GM23338 (cell line): ENCODE measurements at regions not wholly inside any gene's neighbourhood (a gene's known extent, or its start where the extent isn't known, plus 50 kb on each side); places are given as distances from the start of the nearest gene placed in this dataset.

Experiments
- ATAC-seq: fragments of 200-7000 bp; cut with Tn5 transposase; 3 replicates; pipeline ENCODE4 v1.9.1; 2020
- DNase-seq: peaks from one replicate; pipeline ENCODE4 v3.0.0-alpha.2; 2015; ENCODE audit warnings: low spot score
- H2AFZ ChIP-seq: fragments of 200-600 bp; sonication (generic); 2 replicates; pipeline ENCODE4 v1.8.0; 2016; ENCODE audit warnings: antibody characterized with exemption, mild to moderate bottlenecking, moderate library complexity
- H3F3A ChIP-seq: fragments of 200-600 bp; sonication (generic); replicated peaks from 2 replicates; pipeline ENCODE4 v1.8.0; 2017; ENCODE audit warnings: antibody characterized with exemption, mixed run types, low read depth
- H3K27ac ChIP-seq: fragments of 200-600 bp; sonication (generic); 2 replicates; pipeline ENCODE4 v1.6.1; 2016; ENCODE audit warnings: low read depth
- H3K27me3 ChIP-seq: fragments of 200-600 bp; sonication (generic); 2 replicates; pipeline ENCODE4 v1.8.0; 2016; ENCODE audit warnings: mild to moderate bottlenecking, mixed run types, moderate library complexity; ENCODE audit not compliant: insufficient read depth
- H3K36me3 ChIP-seq: fragments of 200-600 bp; sonication (generic); 2 replicates; pipeline ENCODE4 v1.8.0; 2016; ENCODE audit warnings: mild to moderate bottlenecking; ENCODE audit not compliant: insufficient read depth
- H3K4me1 ChIP-seq: fragments of 200-600 bp; sonication (generic); 2 replicates; pipeline ENCODE4 v1.8.0; 2016; ENCODE audit warnings: mild to moderate bottlenecking, moderate library complexity; ENCODE audit not compliant: insufficient read depth
- H3K4me2 ChIP-seq: fragments of 200-600 bp; sonication (generic); 2 replicates; pipeline ENCODE4 v1.7.1; 2017; ENCODE audit warnings: mixed run types
- H3K4me3 ChIP-seq: fragments of 200-600 bp; sonication (generic); 2 replicates; pipeline ENCODE4 v1.6.1; 2016; ENCODE audit warnings: mixed run types
- H3K79me2 ChIP-seq: fragments of 200-600 bp; sonication (generic); replicated peaks from 2 replicates; pipeline ENCODE4 v1.8.0; 2017; ENCODE audit warnings: mild to moderate bottlenecking; ENCODE audit not compliant: insufficient read depth
- H3K9me2 ChIP-seq: fragments of 200-600 bp; sonication (generic); 2 replicates; pipeline ENCODE4 v1.8.0; 2017; ENCODE audit not compliant: insufficient read depth
- H4K20me1 ChIP-seq: fragments of 200-600 bp; sonication (generic); replicated peaks from 2 replicates; pipeline ENCODE4 v1.8.0; 2017; ENCODE audit warnings: mild to moderate bottlenecking; ENCODE audit not compliant: insufficient read depth
- H3K27ac Mint-ChIP-seq: 2 replicates; pipeline ENCODE4 v1.8.0; 2020; ENCODE audit warnings: inconsistent platforms, mild to moderate bottlenecking, moderate library complexity, mixed read lengths
- H3K27me3 Mint-ChIP-seq: 3 replicates; pipeline ENCODE4 v1.8.0; 2022; ENCODE audit warnings: low read depth, mild to moderate bottlenecking, moderate library complexity, mixed read lengths, inconsistent platforms; ENCODE audit not compliant: insufficient read depth, poor library complexity
- H3K36me3 Mint-ChIP-seq: 3 replicates; pipeline ENCODE4 v1.8.0; 2021; ENCODE audit warnings: low read depth, mild to moderate bottlenecking, inconsistent platforms, moderate library complexity, mixed read lengths
- H3K4me1 Mint-ChIP-seq: 3 replicates; pipeline ENCODE4 v1.8.0; 2020; ENCODE audit warnings: mild to moderate bottlenecking, inconsistent platforms, mixed read lengths
- H3K4me3 Mint-ChIP-seq: 3 replicates; pipeline ENCODE4 v1.8.0; 2021; ENCODE audit warnings: moderate library complexity, mild to moderate bottlenecking, inconsistent platforms, mixed read lengths
- H3K9me3 Mint-ChIP-seq: 3 replicates; pipeline ENCODE4 v1.8.0; 2020; ENCODE audit warnings: moderate library complexity, mild to moderate bottlenecking, inconsistent platforms, mixed read lengths
- CREB1 ChIP-seq: fragments of 250-450 bp; sonication (Bioruptor Pico); IDR thresholded peaks from 2 replicates; pipeline ENCODE4 v1.5.0; 2020; ENCODE audit warnings: low read depth, mild to moderate bottlenecking, moderate library complexity
- CTCF ChIP-seq, 2 experiments: fragments of 200-600 bp in 1 of 2; sonication (generic) in 1 of 2; conservative IDR thresholded peaks; 2 replicates each; pipeline versions ENCODE4 v1.5.1 to v1.6.1; 2016 to 2017; ENCODE audit warnings: antibody characterized with exemption in 2 of 2, low read depth in 2 of 2, mild to moderate bottlenecking in 2 of 2, moderate library complexity in 1 of 2
- EZH2phosphoT487 ChIP-seq: fragments of 200-600 bp; sonication (generic); IDR thresholded peaks from one replicate; pipeline ENCODE4 v1.8.1; 2018; ENCODE audit warnings: antibody characterized with exemption; ENCODE audit not compliant: unreplicated experiment
- JUNB ChIP-seq: IDR thresholded peaks from one replicate; pipeline ENCODE4 v1.6.1; 2016; ENCODE audit warnings: antibody characterized with exemption; ENCODE audit not compliant: unreplicated experiment
- NANOG ChIP-seq: IDR thresholded peaks from 2 replicates; pipeline ENCODE4 v1.6.1; 2016; ENCODE audit warnings: antibody characterized with exemption, borderline replicate concordance
- POLR2AphosphoS5 ChIP-seq: IDR thresholded peaks from 2 replicates; pipeline ENCODE4 v1.6.1; 2016; ENCODE audit warnings: antibody characterized with exemption, low read depth
- REST ChIP-seq: IDR thresholded peaks from one replicate; pipeline ENCODE4 v1.6.1; 2018; ENCODE audit warnings: antibody characterized with exemption; ENCODE audit not compliant: unreplicated experiment
- ZNF331 ChIP-seq: fragments of 250-450 bp; sonication (Bioruptor Pico); IDR thresholded peaks from 2 replicates; pipeline ENCODE4 v1.5.0; 2020; ENCODE audit warnings: low read depth, mild to moderate bottlenecking, moderate library complexity

- TF ChIP-seq CTCF (conservative IDR thresholded peaks at IDR 0.05; ENCODE audit: low read depth in 2 of 2) (no peak), EZH2phosphoT487 (no peak), CREB1 (no peak), NANOG (no peak), JUNB (no peak), ZNF331 (no peak)
Observed at GRCh38 chr5:167730656-167731055, 560.8 kb upstream of the WWC1 start (continued).

GRCh38 chr5:167731951-167732350 lies 559.5 kb upstream of the WWC1 start:
- Mint-ChIP-seq H3K4me3 (no peak overlapping the region), H3K9me3 (no peaks in the 10 kb centered on the region), H3K4me1 (peaks cover 21% of the 10 kb centered on the region), H3K36me3 (peaks cover 4% of the 10 kb centered on the region; the same call in 2 of the 3 replicates), H3K27me3 (peaks cover 2% of the 10 kb centered on the region), H3K27ac (no peak overlapping the region)
- no peak overlapping the region for H2AFZ ChIP-seq
- peaks cover 24% of the 10 kb centered on the region for H3K4me1 ChIP-seq
- DNase-seq (no peak), ATAC-seq (no peak)
- no peaks in the 10 kb centered on the region; the same call in 1 of the 2 replicates for H3K9me2 ChIP-seq
- no peak overlapping the region for H3K4me3 ChIP-seq
- no peaks in the 10 kb centered on the region for H3F3A ChIP-seq
- H4K20me1 ChIP-seq = no peaks in the 10 kb centered on the region
- no peaks in the 10 kb centered on the region for H3K36me3 ChIP-seq
- H3K27ac ChIP-seq = no peak overlapping the region
- H3K79me2 ChIP-seq = no peaks in the 10 kb centered on the region
- no peak for TF ChIP-seq REST
- no peak for TF ChIP-seq NANOG
- no peak for TF ChIP-seq CTCF (conservative IDR thresholded peaks at IDR 0.05; ENCODE audit: low read depth in 2 of 2)
- no peak for TF ChIP-seq JUNB
- no peak for TF ChIP-seq POLR2AphosphoS5
- H3K4me2 ChIP-seq = no peak overlapping the region
- H3K27me3 ChIP-seq = no peaks in the 10 kb centered on the region
